Activated CD4-positive, alpha-beta T cell treated with anti-CD3 and anti-CD28 coated beads for 24 hours (primary cell): ENCODE measurements at regions not wholly inside any gene's neighbourhood (a gene's known extent, or its start where the extent isn't known, plus 50 kb on each side); places are given as distances from the start of the nearest gene placed in this dataset.
A peak's percentile ranks its signal among the peaks of the same experiment; 100 is the strongest.

ENCODE experiments used
- DNase-seq, 2 donors: peaks; one replicate each; pipeline ENCODE4 v3.0.0-alpha.2; 2020; ENCODE audit warnings: low read depth in 2 of 2

DNA sequence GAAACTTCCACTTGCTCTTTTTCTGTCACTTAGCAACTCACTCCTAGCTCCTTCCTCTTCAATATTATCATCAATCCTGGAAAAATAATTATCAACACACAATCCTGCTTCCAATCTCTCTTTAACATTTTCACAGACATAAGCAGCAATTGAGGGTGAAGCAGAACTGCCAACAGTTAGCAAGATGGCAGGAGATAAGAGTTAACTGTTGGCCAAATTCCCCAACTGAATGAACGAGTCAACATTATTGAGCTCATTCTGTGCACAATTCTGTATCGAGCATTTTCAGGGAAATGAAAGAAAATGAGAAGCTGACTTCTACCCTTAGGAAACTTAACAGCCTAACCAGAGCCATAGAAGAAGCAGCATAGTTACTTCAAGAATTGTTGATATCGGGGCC is 152.0 kb downstream of the KCNA5 start:
- DNase-seq: no peak

DNA sequence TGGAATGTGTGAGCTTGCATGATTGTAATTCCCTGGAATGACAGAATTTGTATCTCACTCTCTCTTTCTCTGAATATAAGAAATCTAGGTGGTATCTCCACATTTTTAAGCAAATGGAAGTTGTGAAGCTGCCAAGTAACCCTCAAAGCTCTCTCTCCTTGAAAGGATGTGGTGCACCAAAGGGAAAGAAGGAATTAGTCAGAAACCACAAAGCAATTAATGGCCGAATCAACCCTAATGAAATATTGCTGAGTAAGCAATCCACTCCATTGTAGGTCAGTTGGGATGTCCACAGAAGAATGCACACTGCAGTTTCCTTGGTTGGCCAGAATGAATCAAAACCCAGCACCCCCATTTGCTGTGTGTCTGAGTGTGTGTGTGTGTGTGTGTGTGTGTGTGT is 153.5 kb downstream of the KCNA5 start:
- no peak for DNase-seq

DNA sequence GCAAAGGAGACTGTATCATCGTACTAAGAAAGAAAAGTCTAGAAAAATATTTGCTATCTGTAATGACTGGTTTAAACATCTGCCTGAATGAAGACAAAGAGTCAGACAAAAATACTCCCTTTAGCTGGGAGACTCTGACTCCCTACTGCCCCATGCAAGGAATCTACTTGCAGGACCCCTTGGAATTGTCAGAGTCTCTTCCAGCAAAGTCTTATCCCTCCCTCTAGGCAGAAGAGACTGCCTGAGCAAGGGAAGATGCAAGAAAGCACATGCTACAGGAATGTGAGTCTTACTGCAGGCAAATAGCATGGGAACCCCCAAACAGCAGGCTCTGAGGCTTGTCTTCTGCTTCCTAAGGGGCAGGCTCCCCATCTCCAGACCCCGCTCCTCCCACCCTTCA is 154.0 kb downstream of the KCNA5 start:
- no peak for DNase-seq

DNA sequence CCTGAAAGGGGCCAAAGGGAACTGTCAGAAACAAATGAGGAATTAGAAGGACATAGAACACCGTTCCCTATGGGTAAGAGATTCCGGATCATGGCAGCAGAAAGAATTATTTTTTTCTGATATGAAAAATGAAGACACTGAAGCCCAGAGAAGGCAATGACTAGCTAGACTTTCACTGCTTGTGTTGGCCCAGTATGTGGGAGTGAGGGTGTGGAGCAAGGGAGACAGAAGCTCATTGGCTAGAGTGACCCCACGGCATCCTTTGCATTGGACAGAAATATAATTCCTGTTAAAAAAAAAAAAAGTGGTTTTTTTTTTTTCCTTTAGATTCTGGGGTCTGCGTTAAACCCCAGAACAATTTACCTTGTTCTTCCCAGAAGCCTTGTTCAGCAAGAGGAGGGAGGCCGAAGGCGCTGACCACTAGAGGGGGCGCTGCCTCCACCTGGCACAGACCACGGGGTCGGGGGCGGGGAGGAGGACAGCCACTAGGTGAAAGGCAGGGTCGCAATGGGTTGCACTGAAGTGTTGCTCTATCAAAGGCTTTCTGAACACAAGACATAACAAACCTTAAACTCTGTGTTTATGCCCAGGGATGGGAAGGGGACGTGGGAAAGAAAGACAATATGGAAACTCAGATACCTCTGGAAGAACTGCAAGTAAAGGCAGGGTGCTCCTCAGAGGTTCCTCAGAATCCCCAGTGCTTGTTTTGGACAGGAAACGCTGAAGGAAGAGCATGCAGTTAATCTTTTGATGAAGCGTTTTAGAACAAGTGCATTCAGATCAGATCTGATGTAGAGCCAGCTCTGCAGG is 156.8 kb downstream of the KCNA5 start:
- peak in 1 of 2 donors; percentile 29 for DNase-seq

DNA sequence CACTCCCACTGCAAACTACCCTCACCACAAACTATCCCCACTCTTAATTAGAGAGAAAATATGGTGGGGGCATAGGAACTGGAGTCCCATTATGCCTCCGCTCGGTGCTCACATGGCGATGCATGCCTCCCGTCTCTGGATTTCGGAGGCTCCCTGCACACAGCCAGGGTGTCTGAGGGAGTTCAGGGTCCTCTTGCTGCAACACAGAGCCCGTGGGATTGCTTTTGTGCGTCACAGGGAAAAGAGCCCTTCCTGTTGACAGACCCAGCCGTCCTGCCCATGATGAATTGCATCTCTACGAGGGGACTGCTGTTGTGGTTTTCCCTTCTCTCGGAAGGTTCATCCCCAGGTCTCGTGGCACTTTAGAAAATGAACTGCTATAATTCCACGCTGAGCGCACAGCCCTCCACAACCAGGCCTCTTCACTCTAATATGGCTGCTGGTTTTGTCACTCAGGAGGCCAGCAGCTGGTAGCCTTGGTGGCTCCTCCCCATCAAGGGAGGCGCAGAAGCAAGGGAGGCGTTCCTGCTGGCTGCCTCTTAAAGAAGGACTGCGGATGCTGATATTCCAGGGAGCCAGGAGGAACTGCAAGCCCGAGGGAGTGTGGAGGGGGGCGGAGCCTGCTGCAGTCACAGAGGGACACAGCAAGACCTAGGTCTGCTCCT is 158.0 kb downstream of the KCNA5 start:
- DNase-seq: no peak

DNA sequence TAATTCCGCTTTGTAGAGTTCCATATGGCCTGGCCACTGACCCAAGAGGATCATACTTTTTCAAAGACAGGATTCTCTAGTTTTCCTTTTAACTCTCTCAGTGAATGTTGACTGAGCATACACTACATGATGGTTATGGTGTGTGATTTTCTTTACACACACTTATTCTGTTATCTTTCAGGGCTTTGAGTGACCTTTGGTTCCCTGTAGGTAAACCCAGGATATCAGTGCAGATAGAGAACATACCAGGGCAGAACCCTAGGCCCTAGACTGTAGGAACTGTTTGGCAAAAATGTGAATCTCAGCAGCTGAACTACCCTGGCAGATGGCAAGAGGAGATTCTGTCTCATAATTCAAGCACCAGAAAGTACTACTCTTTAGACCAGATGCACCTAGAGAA is 159.6 kb downstream of the KCNA5 start:
- DNase-seq: no peak

DNA sequence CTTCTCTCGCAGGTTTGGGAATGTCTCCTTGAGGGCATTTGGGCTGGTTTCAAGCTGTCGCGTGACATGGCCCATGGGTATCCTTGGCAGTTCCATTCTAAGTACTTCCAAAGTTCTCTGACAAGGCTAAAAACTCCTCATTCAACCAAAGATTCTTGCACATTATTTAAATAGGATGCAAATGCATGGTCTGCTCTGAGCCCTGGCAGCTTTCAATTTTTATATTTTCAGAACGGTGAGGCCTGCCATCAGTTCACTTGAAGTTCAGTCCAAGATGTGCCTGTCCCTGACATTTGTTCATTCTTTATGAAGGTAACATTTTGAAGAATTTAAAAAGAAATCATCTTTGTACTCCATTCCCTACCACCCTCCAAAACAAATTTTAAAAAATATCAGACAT is 160.0 kb downstream of the KCNA5 start:
- DNase-seq: no peak

DNA sequence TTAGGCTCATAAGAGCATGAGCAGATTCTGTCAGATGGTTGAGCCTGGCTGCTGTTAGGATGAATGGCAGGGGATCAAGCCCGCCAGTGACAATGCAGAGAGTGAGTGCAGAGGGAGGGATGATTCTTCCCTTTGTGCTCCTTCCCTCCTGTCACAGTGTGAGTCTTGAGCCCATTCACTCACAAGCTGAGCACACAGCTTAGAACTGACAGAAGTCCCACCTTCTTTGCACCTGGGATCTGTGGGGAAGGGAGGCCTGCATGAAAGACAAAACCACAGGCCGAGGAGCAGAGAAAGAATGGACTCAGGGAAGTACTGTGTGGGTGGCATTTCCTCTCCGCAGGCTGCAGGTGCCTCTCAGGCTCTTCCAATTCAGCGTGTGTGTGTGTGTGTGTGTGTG is 160.6 kb downstream of the KCNA5 start:
- no peak for DNase-seq

DNA sequence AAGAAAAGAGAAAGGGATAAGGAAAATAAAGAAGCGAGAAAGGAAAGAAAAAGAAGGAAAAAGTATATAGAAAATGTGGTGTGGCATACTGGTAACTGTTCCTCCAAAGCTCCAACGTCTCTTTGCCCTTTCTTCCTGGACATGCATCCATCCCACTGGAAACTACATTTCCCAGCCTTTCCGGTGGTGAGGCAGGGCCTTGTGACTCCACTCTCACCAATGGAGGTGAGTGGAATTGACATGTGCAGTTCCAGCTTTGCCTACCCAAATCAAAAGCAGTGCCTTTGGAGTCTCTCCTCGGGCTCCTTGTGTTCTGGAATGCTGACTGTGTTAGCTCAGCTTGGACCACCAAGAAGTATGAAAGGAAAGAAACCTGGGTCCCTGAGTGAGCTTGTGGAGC is 161.2 kb downstream of the KCNA5 start:
- DNase-seq: no peak

DNA sequence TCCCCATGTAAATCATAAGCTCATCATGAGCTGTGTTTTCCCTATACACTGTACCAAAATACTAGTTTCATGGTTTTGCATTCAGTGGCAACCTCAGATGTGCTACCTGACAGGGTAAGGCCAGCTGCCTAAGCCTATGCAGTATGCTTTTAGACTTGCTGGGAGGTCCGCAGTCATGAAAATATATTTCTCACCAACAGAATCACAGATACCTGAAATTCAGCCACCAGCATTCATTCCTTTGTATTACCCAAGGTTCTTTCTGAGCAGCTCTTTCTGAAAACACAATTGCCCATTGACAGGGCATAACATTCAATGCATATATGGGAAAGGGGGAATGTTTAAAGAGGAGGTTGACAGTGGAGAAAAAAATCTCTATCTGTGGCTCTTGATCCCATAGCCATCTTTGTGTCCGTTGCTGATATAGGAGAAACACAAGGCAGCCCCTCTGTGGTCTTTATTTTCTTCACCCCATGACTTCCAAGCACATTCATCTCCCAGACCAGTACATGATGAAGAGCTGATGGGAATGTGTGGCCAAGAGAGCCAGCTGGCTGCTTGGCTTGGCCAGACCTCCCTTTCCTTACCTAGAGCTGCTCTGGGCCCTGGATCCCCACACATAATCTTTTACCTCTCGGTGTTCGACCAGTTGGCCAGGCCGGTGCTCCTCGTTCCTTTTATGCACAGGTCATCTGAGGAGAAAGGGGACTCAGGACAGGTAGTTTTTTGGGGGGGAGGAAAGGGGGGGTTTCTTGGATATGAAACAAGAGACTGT is 162.9 kb downstream of the KCNA5 start:
- no peak for DNase-seq

DNA sequence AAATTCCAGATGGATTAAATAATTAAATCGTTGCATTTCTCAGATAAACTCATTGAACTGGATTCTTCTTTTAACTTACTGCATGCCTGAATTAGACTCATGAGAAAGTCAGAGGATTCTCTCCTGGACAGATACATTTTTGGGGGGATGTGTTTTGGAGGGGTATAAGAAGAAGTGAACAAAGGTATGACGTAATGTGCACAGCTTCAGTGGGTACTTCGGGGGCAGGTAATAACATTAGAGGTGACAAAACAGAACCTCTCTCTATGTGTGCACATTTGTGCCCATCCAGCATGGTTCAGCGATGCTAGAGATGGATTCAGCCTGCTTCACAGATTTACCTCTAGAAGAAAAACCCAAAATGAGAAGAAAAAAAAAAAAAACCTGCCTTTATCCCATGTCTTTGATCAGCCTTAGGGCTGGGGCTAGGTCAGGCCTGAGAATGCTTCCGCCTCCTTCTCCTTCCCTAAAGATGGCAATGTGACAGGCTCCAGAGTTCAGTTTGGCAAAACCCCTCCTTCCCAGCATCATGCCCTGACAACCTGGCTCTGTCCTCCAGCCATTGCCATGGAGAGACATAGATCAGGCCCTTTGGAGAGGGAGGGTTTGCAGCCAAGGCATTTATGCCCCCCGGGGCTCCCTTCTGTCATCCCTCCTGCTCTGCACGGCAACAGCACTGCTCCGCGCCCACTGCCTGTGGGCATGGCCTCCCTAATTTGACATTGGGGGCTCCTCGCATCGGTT is 166.7 kb downstream of the KCNA5 start:
- DNase-seq: no peak

DNA sequence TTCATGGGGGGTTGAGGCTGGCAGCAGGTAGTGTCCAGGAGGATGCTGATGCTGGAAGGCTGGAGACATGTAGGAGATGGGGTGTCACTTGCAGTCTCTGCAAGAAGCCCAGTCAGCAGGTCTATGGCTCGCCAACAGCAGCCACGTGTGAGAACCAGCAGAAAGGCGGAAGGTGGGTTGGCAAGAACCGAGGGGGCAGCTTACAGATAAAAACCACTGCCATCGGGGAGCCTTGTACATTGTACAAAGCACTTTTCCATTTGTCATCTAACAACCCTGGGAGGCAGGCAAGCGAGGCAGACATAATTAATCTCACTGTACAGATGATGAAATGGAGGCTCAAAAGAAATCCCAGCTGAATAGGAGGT is 167.2 kb downstream of the KCNA5 start:
- DNase-seq: no peak

DNA sequence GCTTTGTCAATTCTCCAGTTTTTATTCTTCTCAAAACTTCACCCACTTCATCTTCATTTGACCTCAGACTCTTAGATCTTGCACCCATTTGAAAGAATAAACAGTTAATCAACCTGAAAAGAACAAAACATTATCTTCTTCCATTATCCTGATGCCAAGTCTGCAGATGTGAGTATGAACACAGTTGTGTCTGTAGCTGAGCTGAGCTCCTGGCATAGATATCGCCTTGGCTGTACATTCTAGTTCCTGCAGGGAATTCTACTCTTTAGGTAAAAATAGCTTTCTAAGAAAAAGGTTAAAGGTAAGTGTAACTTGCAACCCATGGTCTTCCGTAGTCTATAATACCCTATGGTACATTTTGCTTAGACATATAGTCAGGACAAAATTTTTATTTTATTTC is 169.7 kb downstream of the KCNA5 start:
- DNase-seq: no peak

DNA sequence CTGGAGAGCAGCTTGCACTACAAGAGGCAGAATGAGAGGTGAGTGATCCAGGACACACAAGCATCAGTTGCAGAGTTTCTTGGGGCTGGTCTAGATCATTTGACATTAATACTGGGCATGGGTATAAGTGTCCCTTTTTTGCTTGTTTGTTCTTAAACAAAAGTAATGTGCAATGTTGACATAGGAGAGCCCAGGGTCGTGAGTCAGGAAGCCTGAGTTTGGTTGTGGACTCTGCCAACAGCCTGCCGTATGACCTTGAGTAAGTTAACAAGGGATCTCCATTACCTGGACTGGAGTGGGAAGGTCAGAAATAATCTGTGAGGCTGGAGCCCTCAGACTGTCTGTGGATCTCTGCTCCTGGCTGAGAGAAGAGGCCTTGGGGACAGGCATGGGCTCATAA is 170.3 kb downstream of the KCNA5 start:
- DNase-seq: no peak

DNA sequence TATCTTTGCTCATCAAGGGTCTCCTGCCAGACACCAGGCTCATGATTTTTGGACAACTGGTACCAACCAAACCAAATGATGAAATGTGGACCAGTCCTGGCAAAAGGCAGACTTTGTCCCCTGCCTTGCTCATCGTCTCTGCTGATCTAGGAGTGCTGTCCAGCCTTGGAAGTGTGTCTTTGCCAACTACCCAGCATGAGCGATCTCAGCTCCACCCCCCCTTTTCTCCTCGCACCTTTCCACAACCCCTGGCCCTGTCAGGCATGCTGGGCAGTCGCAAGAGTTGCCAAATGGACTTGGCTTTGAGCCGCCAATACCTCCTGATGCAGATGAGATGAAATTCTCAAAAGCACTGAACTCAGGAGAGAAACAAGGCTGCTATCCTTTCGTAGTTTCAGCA is 174.3 kb downstream of the KCNA5 start:
- DNase-seq: no peak

DNA sequence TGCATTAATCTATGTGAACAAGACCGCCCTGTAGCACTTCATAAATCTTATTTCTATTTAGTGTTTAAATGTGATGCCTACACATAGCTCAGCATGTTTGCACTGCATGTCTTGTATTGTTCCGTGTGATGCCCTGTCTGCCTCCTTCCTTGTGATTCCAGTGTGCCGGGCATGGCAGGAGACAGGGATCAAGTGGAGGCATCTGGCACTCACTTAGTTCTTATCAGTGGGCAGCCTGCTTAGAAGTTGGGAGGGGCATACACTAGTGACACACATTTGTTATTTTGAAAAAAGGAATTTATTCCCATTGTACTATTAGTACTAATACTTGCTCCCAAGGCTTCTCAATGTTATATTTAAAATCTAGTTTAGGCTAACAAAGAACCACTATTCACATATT is 176.4 kb downstream of the KCNA5 start:
- DNase-seq: no peak

DNA sequence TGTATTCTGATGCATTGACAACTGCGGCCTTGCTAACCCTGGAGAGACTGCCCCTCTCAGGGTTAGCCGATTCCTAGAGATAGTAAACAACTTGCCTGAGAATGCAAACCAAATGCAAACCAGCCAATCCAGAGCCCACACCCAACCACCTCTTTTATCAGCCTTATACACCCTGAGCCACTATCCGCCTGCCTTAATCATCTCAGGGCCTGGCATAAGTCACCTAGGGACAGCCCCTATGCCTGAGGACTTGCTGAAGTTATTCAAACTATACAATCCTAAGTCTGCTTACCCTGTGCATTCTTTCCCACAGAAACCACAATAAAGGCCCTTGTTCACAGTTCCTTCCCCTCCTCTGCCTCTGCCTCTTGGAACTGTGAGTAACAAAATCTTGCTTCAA is 177.2 kb downstream of the KCNA5 start:
- DNase-seq: peak in 1 of 2 donors; percentile 4

DNA sequence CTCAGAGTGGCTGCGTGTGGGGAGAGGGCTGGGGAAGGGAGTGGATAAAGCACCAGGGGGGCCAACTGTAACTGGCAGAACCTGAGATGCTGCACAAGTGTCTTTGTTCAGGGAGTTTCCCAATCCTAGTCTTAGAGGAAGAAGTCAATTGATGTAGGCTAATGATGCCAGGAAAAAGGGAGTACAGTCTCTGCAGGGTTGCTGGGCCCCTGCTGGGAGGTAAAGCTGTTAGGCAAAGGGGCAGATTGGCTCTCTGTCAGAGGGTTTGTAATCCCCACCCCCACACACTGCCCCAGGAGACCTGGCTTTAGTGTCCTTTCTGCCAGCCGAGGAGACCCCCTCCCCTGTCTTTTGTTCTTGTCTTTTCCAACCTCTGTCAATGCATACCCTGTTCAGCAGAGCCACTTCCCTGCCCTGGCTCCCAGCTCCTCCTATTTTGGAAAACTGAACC is 178.4 kb downstream of the KCNA5 start:
- no peak for DNase-seq

DNA sequence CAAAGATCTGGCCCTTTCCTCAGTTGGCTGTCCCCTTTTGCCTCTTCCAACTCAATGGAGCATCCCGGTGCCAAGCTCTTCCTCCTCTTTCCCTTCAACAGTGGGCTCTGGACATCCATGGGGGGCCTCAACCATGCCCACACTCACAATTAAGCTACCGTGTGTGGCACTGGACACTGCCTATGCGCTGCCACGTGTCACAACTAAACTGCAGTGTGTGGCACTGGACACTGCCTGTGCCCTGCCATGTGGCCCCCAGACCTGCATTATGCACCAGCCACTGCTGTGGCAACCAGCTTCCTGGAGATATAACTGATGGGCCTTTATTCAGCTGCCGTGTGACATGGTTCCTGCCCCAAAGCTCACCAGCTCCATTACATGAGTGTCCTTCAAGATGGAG is 179.1 kb downstream of the KCNA5 start:
- no peak for DNase-seq

DNA sequence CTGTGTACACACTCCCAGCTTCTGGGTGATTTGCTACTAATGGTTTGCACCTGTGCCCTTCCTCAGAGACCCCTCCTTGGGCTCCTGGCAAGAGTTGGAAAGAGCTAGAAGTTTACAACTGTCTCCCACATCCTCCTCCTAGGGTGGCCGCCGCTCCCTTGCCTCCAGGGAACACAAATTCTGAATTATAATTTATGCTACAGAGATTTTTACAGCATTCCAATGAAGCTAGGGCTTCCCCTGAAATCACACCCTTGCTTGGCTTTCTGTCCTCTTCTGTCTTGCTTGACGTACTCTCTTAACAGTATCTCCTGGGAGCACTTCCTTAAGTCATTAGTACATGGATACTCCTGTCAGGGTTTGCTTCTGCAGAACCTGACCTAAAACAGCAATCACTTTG is 180.2 kb downstream of the KCNA5 start:
- DNase-seq: no peak

DNA sequence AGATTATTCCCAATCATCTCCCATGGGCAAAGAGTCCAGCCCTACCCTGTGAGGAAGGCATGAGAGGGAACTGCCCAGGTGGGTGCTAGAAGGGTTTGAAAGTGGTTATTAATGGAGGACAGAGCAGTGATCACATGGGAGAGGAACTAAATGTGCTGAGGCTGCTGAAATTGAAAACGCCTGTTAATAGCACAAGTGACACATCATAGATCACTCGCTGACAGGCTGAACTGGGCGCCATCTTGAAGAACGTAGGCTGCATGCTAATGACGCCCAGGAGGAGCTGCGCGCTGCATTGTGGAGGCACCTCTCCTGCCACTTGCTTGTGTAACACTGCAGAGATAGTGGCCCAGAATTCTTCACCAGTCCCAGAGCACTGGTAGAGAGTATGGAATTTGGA is 182.9 kb downstream of the KCNA5 start:
- no peak for DNase-seq

DNA sequence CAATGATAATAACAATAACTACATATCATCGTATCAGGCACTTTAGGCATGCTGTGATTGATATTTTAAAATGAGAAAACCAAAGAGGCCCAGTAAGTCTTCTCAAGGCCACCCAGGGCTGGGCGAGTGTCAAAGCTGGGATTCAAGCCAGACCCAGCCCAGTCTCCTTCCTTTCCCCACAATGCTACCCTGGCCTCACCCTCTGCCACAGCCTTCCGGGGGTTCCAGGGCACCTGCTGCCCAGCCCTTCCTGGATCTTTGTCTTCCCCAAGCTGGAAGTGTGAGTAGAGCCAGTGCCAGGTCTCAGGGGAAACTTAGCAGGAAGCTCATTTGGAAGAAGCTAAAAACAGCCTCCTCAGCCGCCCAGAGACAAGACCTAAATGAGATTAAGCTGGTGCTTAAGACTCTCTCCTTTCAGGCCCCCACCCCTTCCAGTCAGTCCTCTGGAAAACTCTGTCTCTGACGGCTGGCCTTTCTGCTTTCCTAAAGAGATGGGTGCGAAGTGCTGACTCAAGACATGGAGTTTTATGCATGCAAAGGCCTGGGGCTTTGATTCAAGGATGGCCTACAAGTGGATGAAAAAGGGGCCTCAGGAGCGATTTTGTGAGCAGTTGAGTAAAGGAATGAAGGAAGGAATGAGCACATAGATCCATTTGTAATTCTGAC is 184.2 kb downstream of the KCNA5 start:
- DNase-seq: no peak
